SW 1271 (cell line): ENCODE measurements at regions not wholly inside any gene's neighbourhood (a gene's known extent, or its start where the extent isn't known, plus 50 kb on each side); places are given as distances from the start of the nearest gene placed in this dataset.
"Not testable (repeated sequence)": the region's sequence is repeated elsewhere in the genome, so short reads cannot be mapped to it uniquely, and the experiment has no call there.

Experiments
- DNase-seq, 2 experiments: peaks; one replicate each; lab custom pipeline; 2025; lab: John Stamatoyannopoulos, UW

DNA sequence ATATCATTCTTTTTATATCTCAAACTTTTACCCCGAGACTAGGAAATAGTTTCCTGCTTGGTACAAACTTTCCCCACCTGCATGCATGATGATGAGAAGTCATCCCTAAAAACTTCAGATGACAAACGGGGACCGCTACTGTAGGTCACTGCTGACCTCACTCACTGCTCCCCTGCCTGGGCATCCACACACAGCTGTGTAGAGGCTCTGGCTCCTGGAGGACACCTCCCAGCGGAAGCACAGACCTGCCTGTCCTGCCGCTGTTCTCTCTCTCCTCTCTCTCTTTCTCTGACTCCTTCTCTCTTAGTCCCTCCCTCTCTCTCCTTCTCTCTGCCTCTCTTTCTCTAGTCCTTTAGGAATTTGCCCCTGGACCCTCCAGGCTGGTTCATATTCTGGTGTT is 202.9 kb upstream of the PITRM1 start:
- no peak for DNase-seq

DNA sequence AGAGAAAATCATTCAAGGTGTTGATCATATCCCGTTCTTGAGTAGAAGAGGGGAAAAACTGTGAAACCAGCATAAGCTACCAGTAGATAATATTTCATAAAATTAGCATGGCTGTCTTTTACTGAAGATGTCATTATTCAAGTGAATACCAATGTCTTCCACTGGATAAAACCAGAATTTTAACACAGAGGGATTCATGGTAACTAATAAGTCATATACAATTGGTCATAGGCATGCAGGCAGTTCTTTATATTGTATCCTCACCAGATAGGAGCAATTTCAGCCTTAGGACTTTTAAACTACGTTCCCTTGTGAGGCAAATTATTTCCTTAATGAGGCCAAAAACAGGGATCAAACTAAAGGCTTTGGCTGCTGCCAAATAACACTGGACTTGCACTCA is 202.3 kb upstream of the PITRM1 start:
- DNase-seq, result no peak

DNA sequence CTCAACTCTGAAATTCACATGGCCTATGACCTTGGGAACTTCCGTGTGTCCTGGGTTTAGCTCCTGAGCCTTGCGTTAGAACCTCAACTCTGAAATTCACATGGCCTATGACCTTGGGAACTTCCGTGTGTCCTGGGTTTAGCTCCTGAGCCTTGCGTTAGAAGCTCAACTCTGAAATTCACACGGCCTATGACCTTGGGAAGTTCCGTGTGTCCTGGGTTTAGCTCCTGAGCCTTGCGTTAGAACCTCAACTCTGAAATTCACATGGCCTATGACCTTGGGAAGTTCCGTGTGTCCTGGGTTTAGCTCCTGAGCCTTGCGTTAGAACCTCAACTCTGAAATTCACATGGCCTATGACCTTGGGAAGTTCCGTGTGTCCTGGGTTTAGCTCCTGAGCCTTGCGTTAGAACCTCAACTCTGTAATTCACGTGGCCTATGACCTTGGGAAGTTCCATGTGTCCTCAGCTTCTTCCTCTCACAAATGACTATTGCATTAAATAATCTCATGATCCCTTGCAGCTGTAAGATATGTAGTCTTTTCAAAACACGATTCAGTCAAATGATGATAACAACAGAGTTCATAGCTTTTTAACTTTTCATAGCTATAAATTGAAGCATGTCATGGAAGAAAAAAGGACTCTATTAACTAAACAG is 200.9 kb upstream of the PITRM1 start:
- DNase-seq, result not testable (repeated sequence)

DNA sequence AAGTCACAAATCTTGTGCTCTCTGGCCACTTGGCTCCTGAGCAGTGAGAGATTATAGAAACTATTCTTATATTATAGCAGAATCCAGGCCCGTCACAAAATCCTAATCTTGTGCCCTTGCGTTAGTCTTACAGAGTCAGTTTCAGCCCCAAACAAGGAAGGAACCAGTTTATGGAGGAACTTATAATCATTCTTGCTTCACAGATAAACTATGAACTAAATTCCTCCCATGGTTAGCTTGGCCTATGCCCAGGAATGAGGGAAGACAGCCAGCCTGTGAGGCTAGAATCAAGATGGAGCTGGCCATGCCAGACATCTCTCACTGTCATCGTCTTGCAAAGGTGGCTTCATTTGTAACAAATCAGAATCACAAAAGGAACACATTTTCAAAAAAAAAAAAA is 199.7 kb upstream of the PITRM1 start:
- no peak for DNase-seq

DNA sequence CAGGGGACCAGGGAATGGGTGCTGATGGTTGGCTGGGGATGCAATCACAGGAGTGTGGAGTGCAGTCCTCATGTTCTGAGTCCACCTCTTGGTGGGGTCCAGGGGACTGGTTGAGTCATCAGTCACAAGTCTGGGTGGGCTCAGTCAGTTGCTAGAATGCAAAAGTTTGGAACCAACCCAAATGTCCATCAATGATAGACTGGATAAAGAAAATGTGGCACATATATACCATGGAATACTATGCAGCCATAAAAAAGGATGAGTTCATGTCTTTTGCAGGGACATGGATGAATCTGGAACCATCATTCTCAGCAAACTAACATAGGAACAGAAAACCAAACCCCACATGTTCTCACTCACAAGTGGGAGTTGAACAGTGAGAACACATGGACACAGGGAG is 199.0 kb upstream of the PITRM1 start:
- DNase-seq, result not testable (repeated sequence)

DNA sequence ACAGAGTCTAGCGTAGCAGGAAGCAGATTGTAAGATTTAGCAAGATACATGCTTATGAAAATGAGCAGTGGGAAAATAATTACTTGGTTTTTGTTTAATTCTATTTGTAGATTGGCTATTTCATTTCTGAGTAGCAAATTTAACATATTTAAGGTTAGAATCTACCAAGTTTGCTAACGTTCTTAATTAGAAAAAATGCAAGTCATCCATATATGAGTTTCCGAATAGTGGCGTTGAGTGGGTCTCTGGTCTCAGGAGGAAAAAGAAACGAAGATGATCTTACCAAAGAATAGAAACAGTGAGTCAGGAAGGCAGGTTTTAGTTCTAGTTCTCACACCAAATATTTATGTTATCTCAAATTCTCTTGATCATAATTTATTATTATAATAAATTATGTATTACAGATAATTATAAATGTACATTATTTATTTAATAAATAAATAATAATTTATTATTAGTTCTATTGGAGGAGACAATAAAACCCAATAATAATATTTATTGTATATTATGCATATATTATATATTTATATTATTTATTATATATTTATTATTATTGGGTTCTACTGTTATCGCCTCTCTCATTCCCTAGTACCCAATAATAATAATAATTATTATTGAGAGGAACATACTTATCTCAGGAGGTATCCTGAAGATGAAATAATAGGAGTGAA is 194.3 kb upstream of the PITRM1 start:
- no peak for DNase-seq

DNA sequence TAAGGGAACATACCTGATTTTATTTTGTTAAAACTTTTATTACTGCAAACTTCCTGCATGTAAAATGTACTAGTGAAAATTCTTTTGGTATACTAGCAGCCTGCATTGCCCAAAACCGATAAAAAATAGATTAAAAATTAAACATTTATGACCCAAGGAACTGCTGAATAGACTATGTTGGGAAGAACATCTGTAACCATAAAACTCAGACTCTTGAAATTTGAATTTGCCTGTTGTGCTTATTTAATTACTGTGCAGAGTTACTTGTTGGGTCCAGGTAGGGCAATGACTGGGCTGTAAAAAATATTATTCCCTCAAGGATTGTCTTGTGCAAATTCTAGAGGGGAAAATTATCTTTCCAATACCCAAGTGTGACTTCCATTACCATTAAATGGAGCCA is 193.5 kb upstream of the PITRM1 start:
- no peak for DNase-seq

DNA sequence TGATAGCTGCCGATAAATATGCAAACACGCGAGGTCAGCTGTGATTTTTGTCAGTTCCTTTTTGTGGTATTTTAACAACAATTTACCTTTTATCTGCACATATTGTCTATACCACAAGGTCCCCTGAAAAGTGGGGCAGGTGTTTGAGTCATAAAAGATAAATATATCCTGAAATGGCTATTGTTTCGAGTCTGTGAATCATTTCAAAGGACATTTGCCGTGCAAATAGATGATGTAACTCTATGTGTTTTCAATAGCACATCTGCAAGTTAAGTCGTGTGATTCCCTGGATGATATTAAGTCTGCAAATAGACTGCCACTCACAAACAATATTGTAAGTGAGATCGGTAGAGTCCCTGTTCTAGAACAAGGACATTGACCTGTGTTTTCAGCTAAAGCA is 193.0 kb upstream of the PITRM1 start:
- DNase-seq, result no peak

DNA sequence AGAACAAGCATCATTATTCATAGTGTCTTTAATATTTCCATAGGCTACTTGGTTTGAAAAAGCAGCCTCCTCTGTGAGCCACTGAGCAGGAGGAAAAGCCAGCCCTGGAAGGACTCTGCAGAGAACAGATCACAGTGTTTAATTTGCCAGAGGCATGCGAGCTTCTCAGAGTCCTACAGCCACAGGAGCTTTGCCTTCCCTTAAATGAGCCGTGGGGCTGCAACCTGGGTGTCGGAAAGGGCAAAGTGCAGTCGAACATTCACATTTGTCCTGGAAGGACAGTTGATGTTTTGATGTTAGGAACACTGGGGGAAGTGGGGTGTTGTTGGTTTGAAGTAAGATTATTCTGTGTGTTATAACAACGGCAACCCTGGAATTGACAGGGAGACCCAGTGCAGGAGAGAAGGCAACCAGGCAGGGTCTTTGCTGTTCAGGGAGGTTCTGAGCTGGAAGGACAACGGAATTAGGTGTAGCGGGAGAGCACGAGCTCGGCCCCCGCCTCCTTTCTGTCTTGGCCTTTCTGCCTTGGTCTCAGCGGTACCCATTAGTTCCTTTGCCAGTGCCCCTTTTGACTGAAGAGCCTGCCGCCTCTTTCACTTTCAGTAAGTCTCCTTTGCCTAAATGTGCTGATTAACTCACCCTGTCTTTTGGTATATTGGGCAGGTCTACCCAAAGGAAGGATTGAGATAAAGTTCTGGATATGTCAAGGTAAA is 192.3 kb upstream of the PITRM1 start:
- no peak for DNase-seq

DNA sequence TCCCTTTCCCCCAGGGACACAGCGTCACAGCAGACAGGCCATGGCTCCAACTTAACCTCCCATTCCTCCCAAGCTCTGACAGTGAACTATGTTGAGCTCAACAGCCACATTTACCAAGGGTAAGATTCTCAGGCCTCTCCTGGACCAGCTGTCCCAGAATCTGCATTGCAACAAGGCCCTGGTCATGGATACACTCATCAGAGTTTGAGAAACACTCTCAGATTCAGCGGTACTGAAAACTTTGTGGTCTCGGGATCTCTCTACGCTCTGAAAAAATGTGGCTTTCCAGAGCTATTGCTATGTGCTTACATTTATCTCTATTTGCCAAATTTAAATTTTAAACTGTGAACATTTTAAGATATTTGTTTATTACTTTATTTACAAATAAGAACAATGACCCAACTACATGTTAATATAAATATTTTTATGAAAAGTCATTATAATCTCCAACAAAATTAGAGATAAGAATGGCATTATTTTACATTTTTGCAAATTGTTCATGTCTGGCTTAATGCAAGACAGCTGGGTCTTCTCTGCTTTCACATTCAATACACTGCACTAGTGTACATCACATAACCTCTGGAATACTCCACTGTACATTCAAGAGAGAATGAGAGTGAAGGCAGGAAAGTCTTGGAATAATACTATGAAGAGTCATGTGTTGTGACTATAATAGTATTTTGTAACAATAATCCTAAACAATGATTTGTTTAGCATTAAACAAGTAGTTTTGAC is 190.9 kb upstream of the PITRM1 start:
- no peak for DNase-seq

DNA sequence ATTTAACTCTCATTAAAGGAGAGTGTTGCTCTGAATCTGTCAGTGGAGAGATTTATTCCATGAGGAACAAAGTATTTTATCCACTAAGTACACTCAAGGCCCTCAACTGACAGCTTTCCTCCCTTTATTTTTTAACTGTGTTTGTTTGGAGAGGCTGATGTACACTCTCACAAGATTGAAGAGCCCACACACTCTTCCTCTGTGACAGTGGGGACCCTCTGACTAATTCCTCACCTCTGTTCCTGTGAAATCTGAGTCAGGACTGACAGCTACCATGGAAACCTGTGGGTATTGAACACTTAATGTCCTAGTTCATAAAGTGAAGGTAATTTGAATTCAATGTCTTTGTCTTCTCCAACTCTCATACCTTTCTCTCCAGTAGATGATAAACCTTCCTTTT is 189.8 kb upstream of the PITRM1 start:
- DNase-seq, result no peak

DNA sequence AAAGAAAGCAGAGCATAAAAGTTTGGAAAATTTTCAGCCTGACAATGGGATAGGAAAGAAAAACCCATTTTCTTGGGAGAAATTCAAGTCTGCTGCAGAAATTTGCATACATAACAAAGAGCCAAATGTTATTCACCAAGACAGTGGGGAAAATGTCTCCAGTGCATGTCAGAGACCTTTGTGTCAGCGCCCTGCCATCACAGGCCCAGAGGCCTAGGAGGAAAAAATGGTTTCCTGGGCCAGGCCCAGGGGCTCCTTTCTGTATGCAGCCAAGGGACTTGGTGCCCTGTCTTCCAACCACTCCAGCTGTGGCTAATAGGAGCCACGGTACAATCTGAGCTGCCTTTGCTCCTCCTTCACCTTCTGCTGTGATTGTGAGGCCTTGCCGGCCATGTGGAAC is 189.1 kb upstream of the PITRM1 start:
- no peak for DNase-seq

DNA sequence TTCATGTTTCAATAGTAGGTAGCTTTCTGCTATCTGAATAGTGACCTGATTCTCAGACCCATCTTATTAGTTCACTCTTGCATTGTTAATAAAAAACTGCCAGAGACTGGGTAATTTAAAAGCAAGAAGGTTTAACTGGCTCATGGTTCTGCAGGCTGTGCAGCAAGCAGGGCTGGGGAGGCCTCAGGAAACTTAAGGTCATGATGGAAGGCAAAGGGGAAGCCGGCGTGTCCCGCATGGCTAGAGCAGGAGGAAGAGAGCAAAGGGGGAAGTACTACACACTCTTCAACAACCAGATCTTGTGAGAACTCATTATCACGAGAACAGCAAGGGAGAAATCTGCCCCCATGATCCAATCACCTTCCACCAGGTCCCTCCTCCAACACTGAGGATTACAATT is 185.2 kb upstream of the PITRM1 start:
- no peak for DNase-seq

DNA sequence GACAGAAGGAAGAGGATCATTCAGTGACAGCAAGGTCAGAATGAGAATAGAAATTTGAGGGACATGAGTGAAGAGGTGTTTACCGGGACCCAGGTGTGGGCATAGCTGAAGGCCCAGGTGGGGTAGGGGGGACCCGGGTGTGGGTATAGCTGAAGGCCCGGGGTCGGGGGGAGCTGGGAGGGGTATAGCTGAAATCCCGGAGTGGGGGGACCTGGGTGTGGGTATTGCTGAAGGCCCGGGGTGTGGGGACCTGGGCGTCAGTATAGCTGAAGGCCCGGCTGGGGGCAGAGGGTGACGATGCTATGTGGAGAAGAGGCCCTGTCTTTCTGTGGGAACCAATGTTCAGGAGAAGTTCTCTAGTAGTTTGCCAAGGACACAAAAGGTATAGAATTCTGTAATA is 183.0 kb upstream of the PITRM1 start:
- no peak for DNase-seq

DNA sequence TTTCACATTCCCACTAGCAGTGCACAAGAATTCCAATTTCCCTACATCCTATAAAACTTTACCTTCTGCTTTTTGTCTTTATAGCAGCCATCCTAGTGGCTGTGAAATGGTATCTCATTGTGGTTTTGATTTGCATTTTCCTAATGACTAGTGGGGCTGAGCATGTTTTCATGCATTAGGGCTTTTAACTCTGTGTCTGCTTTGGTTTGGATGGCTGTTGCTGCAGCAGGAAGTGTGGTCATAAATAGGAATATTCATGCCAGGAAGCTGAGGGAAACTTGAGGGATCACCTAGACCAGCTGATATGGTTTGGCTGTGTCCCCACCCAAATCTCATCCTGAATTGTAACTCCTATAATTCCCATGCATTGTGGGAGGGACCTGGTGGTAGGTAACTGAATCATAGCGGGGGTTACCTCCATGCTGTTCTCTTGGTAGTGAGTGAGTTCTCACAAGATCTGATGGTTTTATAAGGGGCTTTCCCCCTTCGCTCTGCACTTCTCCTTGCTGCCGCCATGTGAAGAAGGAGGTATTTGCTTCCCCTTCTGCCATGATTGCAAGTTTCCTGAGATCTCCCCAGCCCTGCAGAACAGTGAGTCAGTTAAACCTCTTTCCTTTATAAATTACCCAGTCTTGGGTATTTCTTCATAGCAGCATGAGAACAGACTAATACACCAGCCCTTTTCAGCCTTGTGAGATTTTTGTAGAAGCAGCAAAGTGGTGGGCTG is 181.8 kb upstream of the PITRM1 start:
- DNase-seq, result no peak

DNA sequence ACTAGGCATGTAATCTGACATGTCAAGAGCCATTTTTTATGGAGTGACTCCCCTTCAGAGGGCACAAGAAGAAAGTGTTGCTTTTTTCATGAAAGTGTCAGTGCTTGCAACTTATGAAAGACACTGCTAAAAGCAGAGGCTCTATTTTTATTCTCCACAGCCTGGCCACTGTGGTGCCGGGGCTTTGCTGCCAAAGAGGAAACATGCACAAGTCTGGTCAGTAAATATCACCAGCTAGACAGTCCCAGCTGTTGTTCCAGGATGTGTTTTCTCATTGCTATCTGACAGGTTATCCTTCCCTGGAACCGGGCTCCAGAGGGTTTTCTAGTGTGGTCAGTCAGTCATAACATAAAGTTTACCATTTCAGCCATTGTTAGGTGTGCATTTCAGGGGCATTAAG is 180.7 kb upstream of the PITRM1 start:
- no peak for DNase-seq

DNA sequence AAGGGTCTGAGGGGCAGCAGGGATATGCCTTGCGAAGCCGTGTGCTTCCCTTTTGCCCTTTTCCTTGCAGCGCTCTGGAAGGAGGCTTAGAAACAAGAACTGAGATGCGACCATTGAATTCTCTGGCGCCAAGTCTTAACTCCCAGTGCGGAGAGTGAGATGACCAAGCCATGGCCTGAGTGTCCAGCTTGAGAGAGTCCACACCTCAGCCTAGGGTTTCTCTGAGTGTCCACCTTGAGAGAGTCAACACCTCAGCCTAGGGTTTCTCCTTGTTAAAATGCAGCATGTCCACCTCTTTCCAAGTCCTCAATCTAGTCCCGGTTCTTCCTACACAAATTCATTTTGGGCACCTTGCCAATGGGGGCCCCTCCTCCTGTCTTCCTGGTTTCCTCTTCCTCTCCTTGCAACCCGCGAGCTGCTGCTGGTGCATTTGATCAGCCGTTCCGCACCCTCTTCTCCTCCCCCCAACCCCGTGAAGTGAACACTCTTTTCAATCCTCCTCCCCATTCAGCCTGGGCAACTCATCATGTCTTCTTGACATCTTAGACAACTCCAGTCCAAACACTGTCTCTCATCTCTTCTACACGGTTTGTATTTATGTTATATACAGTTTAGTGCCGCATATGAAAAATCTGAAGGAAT is 178.2 kb upstream of the PITRM1 start:
- no peak for DNase-seq

DNA sequence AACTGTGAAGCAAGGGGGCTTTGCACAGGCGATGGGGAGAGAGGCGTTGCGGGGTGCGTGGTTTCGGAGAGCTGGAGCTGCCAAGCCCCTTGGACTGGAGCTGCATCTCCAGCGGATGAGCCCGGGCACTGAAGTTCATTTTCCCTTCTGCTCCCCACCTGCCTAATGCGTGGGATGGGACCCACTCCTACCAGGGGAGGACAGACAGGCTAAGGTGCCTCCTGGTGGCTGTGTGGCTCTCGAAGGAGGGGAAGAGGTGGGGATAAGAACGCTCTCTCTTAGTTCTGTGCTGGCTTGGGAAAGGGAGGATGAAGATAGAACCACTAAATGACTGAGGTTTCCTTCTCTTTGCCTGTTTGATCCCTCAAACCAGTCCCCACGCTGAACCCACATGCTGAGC is 177.6 kb upstream of the PITRM1 start:
- DNase-seq, result no peak

DNA sequence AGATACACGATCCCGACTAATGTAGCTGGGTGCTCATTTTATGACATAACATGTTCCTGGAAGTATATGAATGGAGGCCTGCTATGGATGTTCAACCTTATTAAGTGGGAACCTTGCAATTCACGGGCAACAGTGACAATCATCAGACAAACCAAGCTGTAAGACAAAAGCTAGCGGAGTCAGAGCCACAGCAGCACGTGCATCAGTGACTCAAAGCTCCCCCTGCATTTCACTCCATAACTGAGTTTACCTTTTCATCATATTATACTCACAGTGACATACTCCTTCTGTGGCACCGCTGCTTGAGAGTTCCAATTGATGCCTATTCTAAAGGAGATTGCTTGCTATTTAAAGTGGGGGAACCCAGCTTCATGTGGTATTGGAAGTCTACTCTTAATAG is 176.0 kb upstream of the PITRM1 start:
- DNase-seq, result no peak

DNA sequence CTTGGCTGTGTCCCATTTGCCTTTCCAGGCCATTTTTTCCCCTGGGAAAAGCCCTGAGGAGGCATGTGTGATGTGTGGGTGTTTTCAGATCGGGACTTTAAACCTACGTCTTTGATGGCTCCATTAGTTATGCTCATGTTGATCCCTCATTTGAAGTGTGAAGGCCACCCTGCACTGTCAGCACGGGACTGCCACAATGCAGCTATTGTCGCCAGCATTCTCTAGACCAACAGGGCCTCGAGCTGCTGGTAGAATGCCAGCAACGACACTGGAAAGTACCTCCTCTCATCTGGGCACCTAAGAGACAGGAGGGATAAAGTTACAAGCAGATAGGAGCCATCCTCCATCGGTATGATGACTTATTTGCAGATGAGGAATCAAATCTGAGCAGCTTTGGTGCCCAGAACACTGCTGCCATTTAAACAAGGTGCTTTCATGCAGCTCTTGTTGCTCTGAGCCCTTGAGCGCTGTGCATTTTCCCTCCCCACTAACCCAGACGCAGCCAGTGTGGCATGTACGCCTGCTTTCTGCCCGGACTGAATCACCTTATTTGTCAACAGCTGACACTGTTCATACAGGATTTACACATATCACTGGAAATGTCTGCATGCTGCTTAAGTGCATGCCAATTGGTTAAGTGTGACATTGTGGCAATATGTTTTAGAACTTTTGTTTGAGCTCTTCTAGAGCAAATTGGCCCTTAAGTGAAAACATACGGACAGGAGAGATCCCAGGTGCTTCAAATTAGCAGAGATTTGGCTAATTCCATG is 175.0 kb upstream of the PITRM1 start:
- no peak for DNase-seq

DNA sequence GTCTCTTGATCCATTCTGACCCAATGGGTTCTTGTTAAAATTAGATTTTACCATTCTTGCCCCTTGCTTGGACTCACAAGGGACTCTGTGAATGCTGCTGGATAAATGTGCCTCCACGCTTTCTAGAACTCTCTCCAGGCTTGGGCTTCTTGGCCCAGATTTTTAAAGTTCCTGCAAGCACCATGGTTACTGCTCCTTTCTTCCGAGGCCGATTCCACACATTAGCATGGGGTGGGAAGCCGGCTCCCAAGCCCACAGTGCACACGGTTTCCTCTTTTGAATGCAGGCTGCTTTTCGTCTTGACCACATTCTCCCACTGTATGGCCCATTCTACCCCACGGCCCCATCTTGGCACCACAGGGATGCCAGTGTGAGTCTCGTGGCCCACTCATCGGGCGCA is 174.3 kb upstream of the PITRM1 start:
- no peak for DNase-seq
